Suprapubic skin (tissue), 4 donors: ENCODE measurements at regions not wholly inside any gene's neighbourhood (a gene's known extent, or its start where the extent isn't known, plus 50 kb on each side); places are given as distances from the start of the nearest gene placed in this dataset.

ENCODE experiments used
- DNase-seq, 2 donors: peaks; one replicate each; pipeline ENCODE4 v3.0.0-alpha.2; 2019; ENCODE audit warnings: low spot score in 2 of 2
- H3K27ac ChIP-seq: fragments of 200-600 bp; sonication (generic); one replicate; pipeline ENCODE4 v1.5.1; 2019
- H3K27me3 ChIP-seq: fragments of 200-600 bp; sonication (generic); one replicate; pipeline ENCODE4 v1.5.1; 2019
- H3K36me3 ChIP-seq: fragments of 200-600 bp; sonication (generic); one replicate; pipeline ENCODE4 v1.5.1; 2019
- H3K4me1 ChIP-seq: fragments of 200-600 bp; sonication (generic); one replicate; pipeline ENCODE4 v1.5.1; 2019
- H3K4me3 ChIP-seq: fragments of 200-600 bp; sonication (generic); one replicate; pipeline ENCODE4 v1.5.1; 2019; ENCODE audit warnings: mild to moderate bottlenecking
- H3K9me3 ChIP-seq: fragments of 200-600 bp; sonication (generic); one replicate; pipeline ENCODE4 v1.5.1; 2019
- CTCF ChIP-seq, 2 donors: fragments of 200-600 bp in 1 of 2; fragments of 450-650 bp in 1 of 2; sonication (generic) in 1 of 2; IDR thresholded peaks; one replicate each; pipeline ENCODE4 v1.5.1; 2016 to 2019; ENCODE audit warnings: antibody characterized with exemption in 2 of 2, mild to moderate bottlenecking in 1 of 2, moderate library complexity in 1 of 2
- EP300 ChIP-seq: sonication (generic); formaldehyde crosslinking; IDR thresholded peaks from one replicate; pipeline ENCODE4 v1.6.1; 2017; ENCODE audit warnings: antibody characterized with exemption
- POLR2A ChIP-seq, 2 donors: fragments of 450-650 bp; IDR thresholded peaks; one replicate each; pipeline ENCODE4 v1.6.1; 2017; ENCODE audit warnings: antibody characterized with exemption in 2 of 2, mild to moderate bottlenecking in 2 of 2, moderate library complexity in 2 of 2
- POLR2AphosphoS5 ChIP-seq, 3 donors: sonication (generic); formaldehyde crosslinking; IDR thresholded peaks; one replicate each; pipeline ENCODE4 v1.6.1; 2017; ENCODE audit warnings: antibody characterized with exemption in 3 of 3
- WGBS: methylation state at CpG from one replicate; pipeline ENCODE4 v1.1.5; 2018; 5-methylcytosine and 5-hydroxymethylcytosine counted together

DNA sequence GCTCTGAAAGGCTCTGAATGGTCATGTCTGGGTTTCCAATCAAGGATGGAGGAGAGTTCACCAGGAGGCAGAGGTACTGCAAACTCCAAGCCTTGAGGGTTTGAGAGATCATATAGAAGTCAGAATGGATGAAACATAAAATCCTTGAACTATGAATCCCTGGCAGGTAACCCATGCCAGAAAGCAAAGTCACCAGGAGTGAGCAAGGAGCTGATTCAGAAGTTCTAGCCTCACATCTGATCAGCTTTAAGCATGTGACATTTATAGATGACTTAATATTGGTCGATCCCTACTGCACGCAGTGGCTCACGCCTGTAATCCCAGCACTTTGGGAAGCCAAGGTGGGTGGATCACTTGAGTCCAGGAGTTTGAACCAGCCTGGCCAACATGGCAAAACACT is 126.1 kb upstream of the MED13L start:
- Histone ChIP-seq H3K4me3 (no peak overlapping the region), H3K4me1 (peaks cover 25% of the 10 kb centered on the region), H3K27ac (no peak overlapping the region), H3K9me3 (no peaks in the 10 kb centered on the region), H3K36me3 (no peaks in the 10 kb centered on the region), H3K27me3 (no peaks in the 10 kb centered on the region)
- 88% methylated on average over 3 of the region's 3 CpGs for WGBS
- DNase-seq: no peak
- TF ChIP-seq POLR2A (IDR thresholded peaks at IDR 0.05) (no peak), POLR2AphosphoS5 (IDR thresholded peaks at IDR 0.05) (no peak), CTCF (IDR thresholded peaks at IDR 0.05) (no peak)

GRCh38 chr12:116404247-116404646 is 126.8 kb upstream of the MED13L start:
- DNase-seq: no peak

DNA sequence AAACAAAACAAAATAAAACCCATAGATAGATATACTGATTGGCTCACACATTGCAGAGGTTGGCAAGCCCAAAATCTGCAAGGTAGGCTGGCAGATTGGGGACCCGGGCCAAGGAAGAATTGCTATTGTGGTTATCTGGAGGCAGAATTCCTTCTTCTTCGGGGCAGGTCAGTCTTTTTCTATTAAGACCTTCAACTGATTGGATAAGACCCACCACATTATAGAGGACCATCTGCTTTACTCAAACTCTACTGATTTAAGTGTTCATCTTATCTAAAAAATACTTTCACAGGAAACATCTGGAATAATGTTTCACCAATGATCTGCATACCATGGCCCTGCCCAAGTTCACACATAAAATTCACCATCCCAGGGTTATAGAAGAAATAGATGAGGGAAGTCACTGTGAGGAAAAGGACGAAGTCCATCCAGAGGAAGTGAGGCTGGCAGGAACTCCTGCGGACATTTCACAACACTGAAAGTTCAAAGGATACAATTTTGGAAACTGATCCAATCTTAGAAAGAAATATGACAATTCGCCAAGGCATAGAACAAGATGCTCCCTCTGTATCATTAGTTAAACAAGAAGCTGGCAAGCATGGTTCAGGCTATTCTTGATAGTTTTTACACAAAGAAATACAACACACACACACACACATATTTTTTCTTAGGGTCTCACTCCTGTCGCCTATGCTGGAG is 127.6 kb upstream of the MED13L start:
- Histone ChIP-seq H3K4me3 (no peak overlapping the region), H3K27ac (no peak overlapping the region), H3K27me3 (no peaks in the 10 kb centered on the region), H3K4me1 (peaks cover 31% of the 10 kb centered on the region), H3K9me3 (no peaks in the 10 kb centered on the region), H3K36me3 (no peaks in the 10 kb centered on the region)
- TF ChIP-seq CTCF (IDR thresholded peaks at IDR 0.05) (no peak), EP300 (no peak), POLR2A (IDR thresholded peaks at IDR 0.05) (no peak), POLR2AphosphoS5 (IDR thresholded peaks at IDR 0.05) (no peak)
- WGBS: 67% methylated on average over 6 of the region's 6 CpGs
- no peak for DNase-seq

More at GRCh38 chr12:116404247-116404646, 126.8 kb upstream of the MED13L start:
- Histone ChIP-seq H3K4me3 (no peak overlapping the region), H3K27me3 (no peaks in the 10 kb centered on the region), H3K27ac (no peak overlapping the region), H3K9me3 (no peaks in the 10 kb centered on the region), H3K4me1 (peaks cover 25% of the 10 kb centered on the region), H3K36me3 (no peaks in the 10 kb centered on the region)
- 96% methylated on average over 14 of the region's 14 CpGs for WGBS
- TF ChIP-seq EP300: no peak
- TF ChIP-seq POLR2AphosphoS5 (IDR thresholded peaks at IDR 0.05): no peak
- no peak for TF ChIP-seq CTCF (IDR thresholded peaks at IDR 0.05)
- TF ChIP-seq POLR2A (IDR thresholded peaks at IDR 0.05): no peak

GRCh38 chr12:116406529-116406928 is 129.0 kb upstream of the MED13L start:
- TF ChIP-seq POLR2A (IDR thresholded peaks at IDR 0.05) (no peak), CTCF (IDR thresholded peaks at IDR 0.05) (no peak), POLR2AphosphoS5 (IDR thresholded peaks at IDR 0.05) (peak; percentile 75 to 98 (median 98)), EP300 (no peak)
- Histone ChIP-seq H3K4me3 (no peak overlapping the region), H3K27me3 (no peaks in the 10 kb centered on the region), H3K9me3 (no peaks in the 10 kb centered on the region), H3K4me1 (peaks cover 40% of the 10 kb centered on the region), H3K36me3 (no peaks in the 10 kb centered on the region), H3K27ac (no peak overlapping the region)
- 14% methylated on average over 2 of the region's 3 CpGs for WGBS
- DNase-seq: peak; percentile 95 to 96

DNA sequence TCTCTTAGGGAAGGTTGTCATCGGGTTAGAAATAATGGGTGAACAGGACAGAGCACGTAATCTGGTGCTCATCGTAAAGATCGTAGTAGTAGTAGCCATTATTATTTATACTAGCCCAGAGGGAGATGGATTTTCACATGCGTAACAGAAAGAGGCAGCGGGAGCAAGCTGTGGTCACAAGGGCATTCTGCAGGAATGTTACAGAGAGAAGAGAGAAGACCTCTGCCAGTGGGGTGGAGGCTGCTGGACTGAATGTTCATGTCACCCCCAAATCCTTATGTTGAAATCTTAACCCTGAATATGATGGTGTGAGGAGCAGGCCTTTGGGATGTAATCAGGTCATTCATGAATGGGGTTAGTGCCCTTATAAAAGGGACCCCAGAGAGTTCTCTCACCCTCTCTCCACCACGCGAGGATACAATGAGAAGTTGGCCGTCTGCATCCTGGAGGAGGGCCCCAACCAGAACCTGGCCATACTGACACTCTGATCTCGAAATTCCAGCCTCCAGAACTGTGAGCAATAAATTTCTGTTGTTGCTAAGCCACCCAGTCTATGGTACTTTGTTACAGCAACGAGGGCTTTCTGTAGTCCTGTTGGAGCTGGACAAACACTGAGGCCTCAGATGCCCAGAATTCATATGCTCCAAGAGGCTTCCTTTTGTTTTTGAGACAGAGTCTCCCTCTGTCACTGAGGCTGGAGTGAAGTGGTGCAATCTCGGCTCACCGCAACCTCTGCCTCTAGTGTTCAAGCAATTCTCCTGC is 131.2 kb upstream of the MED13L start:
- H3K9me3 ChIP-seq: no peaks in the 10 kb centered on the region
- WGBS: 89% methylated on average over 13 of the region's 13 CpGs
- H3K27me3 ChIP-seq: no peaks in the 10 kb centered on the region
- no peaks in the 10 kb centered on the region for H3K36me3 ChIP-seq
- no peak for TF ChIP-seq POLR2A (IDR thresholded peaks at IDR 0.05)
- no peak for TF ChIP-seq POLR2AphosphoS5 (IDR thresholded peaks at IDR 0.05)
- no peak for TF ChIP-seq CTCF (IDR thresholded peaks at IDR 0.05)
- no peak for TF ChIP-seq EP300
- no peak overlapping the region for H3K27ac ChIP-seq
- no peak for DNase-seq
- H3K4me3 ChIP-seq: no peak overlapping the region
- H3K4me1 ChIP-seq: peaks cover 34% of the 10 kb centered on the region
